ENCODE measurements at regions not wholly inside any gene's neighbourhood (a gene's known extent, or its start where the extent isn't known, plus 50 kb on each side); places are given as distances from the start of the nearest gene placed in this dataset.
"Not testable (repeated sequence)": the region's sequence is repeated elsewhere in the genome, so short reads cannot be mapped to it uniquely, and the experiment has no call there.

DNA sequence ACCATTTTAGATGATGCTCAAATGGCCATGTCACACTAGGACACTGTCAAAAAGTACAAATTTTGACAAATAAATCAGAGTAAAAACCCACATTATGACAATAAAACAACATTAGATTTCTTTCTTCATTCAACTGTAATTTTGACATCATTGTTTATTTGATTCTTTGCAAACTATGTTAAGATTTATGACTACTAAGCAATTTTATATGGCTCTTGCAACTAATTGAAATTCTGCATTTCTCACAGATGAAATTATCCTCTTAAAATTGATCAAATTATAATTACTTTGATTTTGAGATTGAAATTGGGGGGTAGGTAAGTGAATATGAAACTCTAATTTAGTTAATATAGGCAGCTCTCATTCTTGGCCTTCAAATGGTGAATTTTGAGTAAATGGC, 59.8 kb downstream of the ATOH1 start:
- no peak for ATAC-seq

DNA sequence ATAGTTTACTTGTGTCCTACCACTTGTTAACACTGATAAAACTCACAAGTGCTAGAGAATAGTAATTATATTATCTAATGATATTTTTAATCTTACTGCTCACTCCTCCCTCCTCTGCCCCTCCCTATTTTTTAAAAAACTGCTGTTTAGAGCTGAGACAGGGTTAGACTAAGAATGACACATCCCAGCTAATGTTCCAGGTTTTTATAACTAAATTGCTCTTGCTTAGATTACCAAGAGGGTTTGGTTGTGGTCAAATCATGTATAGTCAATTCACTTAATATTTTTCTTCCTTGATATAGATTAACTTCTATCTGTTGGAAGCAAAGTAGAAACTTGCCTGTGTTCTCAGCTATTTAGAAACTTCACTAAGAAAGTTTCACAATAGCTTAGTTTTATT, 60.2 kb downstream of the ATOH1 start:
- ATAC-seq, result no peak

DNA sequence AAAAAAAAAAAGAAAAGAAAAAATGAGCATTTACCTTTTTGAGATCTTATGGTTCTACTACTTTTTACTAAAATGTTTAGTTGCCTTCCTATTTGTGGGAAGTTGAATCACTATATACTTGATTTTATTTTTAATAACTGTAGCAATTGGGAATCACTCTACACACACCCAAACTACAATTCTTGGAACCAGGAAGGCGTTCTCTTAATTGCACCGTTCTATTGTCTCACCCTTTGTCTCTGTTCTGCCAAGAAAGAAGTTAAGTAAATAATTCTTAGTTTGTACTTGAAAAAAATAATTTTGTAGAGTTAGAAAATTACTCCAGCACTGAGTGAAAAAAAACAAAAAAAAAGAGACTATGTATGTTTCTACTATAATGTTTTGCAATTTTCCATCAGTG, 62.7 kb downstream of the ATOH1 start:
- no peak for ATAC-seq

DNA sequence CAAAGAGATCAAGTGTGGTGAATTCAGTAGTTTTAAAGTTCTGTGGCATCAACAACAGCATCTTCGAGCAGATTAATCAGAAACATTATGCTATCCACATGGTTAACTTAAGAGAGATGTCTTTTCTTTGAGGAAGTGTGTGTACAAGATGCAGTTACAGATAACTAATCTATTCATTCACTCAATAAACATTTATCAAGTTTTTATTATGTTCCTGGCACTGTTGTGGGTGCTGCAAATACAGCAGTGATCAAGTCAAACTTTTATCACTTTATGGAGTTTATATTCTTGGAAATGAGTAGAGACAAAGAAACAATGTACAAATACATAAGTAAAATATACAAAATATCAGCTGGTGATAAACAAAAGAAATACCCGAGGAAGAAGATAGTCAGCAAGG, 66.4 kb downstream of the ATOH1 start:
- ATAC-seq, result no peak

DNA sequence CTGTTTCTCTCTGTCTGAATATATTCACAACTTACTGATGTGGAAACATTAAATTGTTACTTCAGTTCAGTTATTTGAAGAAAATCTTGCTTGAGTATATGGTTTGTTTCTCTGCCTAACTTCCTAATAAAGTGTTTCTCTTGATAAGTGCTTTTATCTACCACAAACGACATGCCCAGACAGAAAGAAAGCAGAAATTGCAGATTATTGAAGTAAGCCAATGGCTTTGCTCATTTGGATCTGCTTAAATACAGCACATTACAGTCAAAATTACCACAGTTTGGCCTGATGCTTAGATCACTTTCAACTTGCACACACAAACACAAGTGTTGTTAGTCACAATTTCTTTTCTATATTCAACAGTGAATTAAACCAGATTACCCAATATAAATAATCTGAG, 68.0 kb downstream of the ATOH1 start:
- no peak for ATAC-seq

DNA sequence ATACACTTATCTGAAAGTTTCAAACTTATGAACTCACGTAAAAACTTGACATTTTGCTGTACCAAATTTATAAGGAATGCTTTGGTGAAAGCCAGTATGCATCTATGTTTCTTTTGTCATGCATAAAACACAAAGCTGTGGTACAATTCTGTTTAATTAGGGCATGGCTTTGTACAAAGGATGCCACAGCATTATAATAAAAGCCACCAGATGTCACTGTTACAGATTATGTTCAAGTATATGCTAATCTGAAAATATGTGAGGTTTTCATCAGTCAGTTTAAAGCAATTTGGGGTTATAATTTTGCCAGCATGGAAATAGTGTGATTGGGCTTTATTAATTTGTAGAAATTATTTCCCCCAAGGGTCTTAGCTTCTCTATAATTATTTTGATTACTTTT, 69.0 kb downstream of the ATOH1 start:
- no peak for ATAC-seq

DNA sequence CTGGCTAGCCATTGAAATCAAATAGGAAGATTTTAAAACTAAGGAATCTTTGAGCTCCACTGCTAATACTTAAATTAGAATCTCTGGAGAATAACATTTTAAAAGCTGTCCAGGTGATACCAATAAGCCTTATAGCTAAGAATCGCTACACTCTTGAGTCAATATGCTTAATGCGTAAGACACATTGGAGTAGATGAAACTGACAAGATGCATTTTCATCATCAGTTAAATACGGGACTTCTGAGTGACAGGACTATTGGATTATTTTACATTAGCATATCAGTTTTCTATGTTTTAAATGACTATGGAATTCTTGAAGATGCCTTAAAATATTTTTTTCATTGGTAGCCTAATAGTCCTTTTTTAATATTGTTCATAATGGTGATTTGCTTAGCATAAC, 80.2 kb downstream of the ATOH1 start:
- no peak for ATAC-seq

DNA sequence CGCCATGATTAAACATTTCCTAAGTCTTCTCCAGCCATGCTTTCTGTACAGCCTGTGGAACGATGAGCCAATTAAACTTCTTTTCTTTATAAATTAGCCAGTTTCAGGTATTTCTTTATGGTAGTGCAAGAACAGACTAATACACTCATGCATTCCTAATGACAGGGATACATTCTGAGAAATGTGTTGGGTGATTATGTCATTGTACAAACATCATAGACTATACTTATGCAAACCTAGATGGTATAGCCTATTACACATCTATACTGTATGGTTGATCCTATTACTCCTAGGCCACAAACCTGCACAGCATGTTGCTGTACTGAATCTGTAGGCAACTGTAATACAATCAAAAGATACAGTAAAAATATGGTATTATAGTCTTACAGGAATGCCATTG, 83.1 kb downstream of the ATOH1 start:
- ATAC-seq, result no peak

DNA sequence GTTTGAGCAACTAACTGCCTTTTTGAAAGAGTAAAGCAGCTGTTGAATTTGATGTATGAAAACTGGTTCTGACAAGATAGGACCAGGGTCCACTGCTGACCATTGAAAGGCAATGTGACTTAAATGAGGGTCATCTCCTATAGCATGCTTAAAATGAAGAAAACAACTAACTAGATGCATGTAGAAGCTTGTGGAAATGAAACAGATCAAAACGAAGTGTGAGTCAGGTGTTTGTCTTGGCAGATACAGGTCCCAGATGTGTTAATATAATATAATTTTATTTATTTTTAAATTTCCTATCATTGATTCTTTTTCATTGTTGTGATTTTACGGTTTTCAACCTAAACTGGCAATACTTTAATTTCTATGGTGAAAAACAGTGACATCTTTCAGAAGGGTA, 83.6 kb downstream of the ATOH1 start:
- no peak for ATAC-seq

DNA sequence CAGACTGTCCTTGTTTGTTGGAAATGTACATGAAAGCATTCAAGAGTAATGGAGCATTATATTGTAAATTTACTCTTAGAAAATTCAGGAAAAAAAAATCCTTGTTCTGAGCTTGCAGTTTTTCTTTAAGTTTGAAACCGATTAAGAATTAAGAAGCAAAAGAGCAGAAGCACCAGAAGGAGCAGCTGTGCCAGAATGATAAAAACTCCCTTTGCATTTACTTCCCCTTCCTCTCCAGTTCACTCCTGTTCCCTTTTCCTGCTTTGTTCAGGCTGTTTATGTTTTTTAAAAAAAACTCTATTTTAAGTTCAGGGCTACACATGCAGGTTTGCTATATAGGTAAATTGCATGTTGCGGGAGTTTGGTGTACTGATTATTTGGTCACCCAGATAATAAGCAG, 90.3 kb downstream of the ATOH1 start:
- no peak for ATAC-seq

DNA sequence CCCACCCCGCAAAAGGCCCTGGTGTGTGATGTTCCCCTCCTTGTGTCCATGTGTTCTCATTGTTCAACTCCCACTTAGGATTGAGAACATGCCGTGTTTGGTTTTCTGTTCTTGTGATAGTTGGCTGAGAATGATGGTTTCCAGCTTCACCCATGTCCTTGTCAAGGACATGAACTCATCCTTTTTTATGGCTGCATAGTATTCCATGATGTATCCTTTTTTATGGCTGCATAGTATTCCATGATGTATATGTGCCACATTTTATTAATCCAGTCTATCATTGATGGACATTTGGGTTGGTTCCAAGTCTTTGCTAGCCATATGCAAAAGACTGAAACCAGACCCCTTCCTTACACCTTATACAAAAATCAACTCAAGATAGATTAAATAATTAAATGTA, 95.0 kb downstream of the ATOH1 start:
- not testable (repeated sequence) for ATAC-seq

DNA sequence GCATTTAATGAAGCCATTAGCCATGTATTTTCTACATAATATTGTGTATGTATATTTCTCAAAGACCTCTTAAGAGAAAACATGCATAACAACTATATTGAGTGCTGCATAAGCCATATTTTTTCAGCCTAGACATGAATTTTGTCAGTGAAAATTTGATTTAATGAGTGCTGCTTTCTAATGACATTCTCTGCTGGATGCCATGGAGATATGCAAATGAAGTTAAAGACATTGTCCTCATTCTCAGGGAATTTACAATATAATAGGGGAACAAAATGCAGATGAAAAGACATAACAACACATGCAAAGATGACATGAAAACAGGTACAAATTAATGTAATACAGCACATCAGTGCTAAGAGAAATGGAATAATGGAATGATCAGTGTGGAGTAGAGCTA, 118.7 kb downstream of the ATOH1 start:
- no peak for ATAC-seq

DNA sequence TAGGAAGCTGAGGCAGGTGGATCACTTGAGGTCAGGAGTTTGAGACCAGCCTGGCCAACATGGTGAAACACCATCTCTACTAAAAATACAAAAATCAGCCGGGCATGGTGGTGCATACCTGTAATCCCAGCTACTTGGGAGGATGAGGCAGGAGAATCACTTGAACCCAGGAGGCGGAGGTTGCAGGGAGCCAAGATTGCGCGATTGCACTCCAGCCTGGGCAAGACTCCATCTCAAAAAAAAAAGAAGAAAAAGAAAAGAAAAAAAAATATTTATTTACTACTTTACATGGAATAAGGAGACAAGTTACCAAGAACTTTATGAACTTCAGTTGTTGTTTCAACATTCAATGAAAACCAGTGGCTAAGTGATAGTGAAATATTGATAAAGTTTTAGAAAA, 121.7 kb downstream of the ATOH1 start:
- ATAC-seq, result not testable (repeated sequence)

DNA sequence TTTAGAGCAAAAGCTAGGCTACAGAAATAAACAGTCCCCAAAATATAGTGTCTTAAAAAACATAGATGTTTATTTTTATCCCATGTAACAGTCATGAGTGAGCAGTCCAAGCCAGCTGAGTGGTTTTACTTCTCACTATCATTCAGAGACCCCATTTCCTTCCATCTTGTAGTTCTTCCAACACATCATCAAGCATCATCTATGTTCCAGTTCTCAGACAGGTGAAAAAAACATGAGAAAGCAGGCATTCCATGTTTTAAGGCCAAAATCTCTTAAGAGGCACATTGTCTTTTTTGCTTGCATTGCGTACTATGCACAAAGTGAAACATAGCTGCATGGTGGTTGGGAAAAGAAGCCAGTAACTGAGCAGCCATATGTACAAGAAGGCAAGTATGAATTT, 128.6 kb downstream of the ATOH1 start:
- no peak for ATAC-seq

DNA sequence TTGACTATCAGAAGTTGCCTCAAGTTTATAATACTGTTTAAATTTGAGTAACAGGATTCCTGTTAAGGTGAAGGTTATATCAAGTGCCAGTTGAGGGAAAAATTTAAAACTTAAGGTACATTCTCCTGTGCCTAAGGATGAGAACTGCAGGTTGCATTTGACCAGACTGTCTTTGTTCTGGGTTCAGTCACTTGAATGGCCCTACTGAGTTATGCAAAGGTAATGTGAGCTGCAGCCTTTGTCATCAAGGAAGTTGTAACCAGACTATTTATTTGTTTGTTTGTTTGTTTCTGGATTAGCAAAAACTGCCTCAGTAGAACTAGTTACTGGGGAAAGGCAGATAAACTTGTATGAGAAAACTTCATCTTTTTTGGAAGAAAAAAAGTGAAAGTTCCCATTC, 131.9 kb downstream of the ATOH1 start:
- no peak for ATAC-seq

DNA sequence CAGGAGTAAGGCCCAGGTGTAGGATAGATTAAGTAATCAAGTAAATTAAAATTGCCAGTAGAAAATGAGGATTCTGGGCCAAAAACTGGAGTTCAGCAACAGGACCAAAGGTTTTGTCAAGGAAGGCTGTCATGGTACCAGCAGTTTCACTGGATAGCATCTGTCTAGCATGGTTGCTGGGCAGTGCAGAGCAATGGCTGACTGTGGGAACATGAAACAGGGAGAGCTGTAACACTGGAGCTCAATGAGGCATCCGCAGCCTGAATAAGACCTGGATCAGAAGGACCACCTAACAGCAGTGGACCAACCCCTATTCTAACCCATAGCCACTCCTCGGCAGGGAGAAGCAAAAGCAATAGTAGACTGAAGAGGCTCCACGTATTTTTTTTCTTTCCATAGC, 132.4 kb downstream of the ATOH1 start:
- ATAC-seq, result no peak

DNA sequence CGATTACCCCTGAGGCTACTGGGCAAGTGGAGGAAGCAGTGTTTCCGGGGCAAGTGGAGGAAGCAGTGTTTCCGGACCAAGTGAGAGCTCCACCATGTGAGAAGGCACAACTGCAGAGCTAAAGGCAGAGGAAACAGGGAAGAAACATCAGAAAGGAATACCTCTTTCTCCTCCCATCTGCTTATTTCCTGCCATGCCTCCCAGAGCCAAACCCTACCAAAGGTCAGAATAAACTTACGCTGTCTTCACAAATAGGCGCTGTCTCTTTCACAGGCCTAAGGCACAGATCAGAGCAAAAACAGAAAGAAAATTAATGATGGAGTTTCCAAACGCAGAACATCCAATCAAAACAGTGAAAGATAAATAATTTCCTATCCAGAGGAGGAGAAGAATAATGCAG, 153.0 kb downstream of the ATOH1 start:
- ATAC-seq, result no peak

DNA sequence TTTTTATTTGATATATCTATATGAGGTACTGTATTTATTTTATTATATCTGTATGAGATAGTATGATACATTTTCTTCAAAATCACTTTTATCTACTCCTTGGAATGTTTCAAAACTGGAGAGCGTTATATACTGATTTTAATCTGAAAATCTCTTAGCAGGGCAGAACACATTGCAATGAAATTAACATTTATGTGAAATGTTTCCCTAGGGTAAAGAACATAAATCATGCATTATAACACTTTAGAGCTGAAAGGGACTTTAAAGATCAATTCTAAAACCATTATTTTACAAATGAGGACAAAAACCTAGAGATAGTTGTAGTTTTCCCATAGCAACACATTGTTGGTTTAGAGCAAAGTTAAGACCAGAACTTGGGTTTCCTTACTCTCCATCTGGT, 153.7 kb downstream of the ATOH1 start:
- no peak for ATAC-seq

DNA sequence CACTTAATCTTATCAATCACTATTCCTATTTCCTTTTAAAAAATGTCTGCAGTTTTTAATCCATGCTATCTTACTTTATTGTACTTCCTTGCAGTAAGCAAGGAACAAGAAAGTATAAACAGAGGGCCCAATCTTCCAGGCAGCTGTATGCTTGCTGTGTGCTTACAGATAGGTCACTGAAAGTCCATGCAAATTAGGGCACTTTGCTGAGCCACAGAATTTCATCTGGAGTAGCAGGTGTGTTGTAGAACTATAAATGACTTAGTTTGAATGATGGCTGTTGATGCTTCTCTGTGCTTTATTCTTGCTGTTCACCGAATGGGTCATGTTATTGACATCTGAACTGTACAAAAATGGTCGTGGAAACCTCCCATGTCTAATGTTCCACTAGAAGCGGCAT, 154.6 kb downstream of the ATOH1 start:
- ATAC-seq, result no peak

DNA sequence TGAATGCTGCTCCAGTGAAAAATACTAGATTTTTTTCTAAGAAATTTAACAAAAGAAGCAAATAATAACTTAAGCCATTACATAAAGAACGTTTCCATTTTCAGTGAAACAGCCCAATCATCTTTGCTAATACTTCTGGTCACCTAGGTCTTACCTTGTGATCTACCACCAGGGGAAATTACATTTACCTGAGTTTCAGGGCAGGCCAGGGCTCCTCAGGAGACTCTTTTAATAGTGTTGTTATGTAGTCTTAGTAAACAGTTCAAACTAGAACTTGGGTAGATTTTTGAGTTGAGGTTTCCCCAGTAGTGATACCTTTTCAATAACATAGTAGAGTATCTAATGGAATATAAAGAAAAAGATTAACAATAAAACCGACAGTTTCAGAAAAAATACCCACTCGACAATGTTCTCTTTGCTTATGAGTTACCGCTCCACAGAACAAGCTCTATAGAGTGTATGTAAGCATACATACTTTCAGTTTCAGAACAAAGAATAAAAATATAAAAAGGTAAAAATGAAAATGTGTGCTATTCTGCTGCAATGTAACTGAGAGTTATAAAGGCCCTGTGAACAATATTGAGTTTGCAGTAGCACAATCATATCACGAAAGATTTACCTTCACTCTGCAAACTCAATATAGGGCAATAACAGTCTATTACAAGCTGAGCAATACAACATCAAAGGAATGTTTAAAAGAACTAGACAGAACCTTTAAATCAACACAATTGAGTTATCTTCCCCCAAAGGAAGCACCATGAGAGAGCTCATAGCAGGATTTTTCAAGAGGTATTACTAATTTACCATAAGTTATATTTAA, 165.8 kb downstream of the ATOH1 start:
- no peak for ATAC-seq

DNA sequence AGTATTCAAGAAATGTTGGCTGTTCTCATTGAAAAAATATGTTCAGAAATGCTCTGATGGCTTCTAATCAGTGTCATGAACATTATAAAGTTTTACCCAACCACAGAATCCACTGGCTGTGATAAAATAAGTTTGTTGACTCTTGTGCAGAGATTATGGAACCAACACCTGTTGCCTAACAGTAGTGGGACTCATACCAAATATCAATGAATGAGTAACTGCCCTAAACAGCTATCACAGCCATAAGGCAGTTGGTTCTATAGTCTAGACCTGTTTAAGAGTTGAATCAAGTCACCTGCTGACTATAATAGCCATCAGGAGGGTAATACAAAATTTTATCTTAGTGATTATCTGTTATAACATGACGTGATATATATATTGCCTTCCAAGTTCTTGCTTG, 168.3 kb downstream of the ATOH1 start:
- ATAC-seq, result no peak

DNA sequence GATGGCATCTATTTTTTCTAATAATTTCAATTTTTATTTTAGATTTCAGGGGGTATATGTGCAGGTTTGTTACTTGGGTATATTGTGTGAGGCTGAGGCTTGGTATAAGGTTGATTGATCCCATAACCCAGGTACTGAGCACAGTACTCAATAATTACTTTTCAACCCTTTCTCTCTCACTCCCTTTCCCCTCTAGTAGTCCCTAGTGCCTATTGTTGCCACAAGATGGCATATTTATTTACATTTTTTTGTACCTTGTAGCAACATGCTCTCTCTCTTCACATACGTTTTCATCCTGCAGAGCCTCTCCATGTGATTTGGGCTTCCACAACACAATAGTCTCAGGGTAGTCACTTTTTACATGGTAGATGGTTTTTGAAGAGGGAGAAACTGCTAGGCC, 172.0 kb downstream of the ATOH1 start:
- ATAC-seq, result no peak

DNA sequence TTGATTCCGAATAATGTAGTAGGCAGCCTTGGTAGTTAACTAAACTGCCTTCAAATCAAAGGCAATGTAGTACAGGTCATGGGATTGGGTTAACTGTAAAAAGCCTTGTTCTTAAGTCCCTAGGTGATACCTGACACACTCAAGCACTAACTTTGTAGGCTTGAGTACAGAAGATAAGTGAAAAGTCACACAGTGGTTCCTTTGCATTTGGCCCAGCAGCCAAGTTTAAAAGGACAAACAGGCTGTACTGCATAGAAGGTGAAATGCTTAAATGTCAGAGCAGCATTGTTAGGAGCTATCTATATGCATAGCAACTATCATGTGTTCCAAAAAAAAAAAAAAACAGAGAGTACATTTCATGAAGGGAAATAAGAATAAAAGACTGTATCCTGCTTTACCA, 178.4 kb downstream of the ATOH1 start:
- ATAC-seq, result no peak

DNA sequence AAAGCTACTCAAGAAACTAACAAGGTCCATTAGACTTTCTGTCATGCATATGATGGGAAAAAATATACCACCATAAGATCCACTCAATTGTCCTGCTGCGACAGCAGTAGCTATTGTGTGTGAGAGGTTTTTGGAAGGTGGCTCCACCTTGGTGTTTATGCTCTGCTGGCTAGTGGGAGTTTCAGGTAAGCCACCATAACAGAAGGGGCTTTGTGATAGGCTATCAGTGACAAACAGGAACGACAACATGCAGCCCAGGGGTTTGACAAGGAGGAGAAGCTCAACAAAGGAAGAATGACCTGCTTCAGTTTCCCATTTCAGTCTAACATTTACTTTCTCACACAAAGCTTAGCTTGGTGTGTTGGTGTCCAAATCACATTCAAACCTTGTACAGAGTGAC, 182.6 kb downstream of the ATOH1 start:
- ATAC-seq, result no peak

DNA sequence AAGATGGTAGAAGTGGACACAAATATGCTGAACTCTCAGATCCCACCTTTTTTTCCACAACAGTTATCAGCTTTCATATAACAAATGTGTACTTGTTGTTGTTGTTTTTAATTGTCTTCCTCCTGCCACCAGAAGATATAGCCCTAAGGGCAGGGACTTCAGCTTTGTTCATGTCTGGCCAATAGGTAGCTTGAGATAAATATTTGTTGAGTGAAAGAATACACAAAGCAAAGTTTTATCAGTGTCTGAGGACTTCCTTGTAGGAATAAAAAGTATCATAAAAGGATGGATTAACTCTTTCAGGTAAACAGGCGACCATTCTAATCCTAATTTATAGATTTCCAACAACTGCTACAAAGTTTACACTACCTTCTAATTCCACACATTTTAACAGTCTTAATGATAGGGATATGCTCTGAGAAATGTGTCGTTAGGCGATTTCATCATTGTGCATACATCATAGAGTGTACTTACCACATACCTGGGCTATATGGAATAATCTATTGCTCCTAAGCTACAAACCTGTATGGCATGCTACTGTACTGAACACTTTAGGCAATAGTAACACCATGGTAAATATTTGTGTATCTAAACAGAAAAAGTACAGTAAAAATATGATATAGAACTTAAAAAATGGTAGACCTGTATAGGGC, 186.1 kb downstream of the ATOH1 start:
- ATAC-seq, result no peak

Data from esophagus mucosa (tissue), 1 donor.